ENCODE measurements at regions not wholly inside any gene's neighbourhood (a gene's known extent, or its start where the extent isn't known, plus 50 kb on each side); places are given as distances from the start of the nearest gene placed in this dataset.
"Not testable (repeated sequence)": the region's sequence is repeated elsewhere in the genome, so short reads cannot be mapped to it uniquely, and the experiment has no call there.

- CTCF ChIA-PET, result no interaction called here
- Histone ChIP-seq H3K9me3 (ENCODE audit: control extremely low read depth in 1 of 3, control insufficient read depth in 2 of 3, insufficient read depth in 1 of 3, low read length in 2 of 3) (no peaks in the 10 kb centered on the region), H3K27me3 (replicated peaks in 1 of 4; ENCODE audit: control extremely low read depth in 1 of 4, control insufficient read depth in 3 of 4, insufficient read depth in 4 of 4, low read length in 3 of 4) (no peaks in the 10 kb centered on the region), H3K9ac (ENCODE audit: low read length) (no peak overlapping the region), H3K79me2 (ENCODE audit: control insufficient read depth, insufficient read depth, low read length) (no peaks in the 10 kb centered on the region), H3K4me3 (ENCODE audit: control extremely low read depth in 1 of 5, extremely low read depth in 1 of 5, insufficient read depth in 1 of 5, low read depth in 2 of 5, low read length in 4 of 5) (no peak overlapping the region), H3K4me2 (replicated peaks; ENCODE audit: low read depth, low read length, poor library complexity, severe bottlenecking) (no peak overlapping the region), H3K27ac (ENCODE audit: low read length in 2 of 2) (no peak overlapping the region), H2AFZ (ENCODE audit: insufficient read depth, low read depth, low read length, poor library complexity, severe bottlenecking) (no peak overlapping the region), H4K20me1 (ENCODE audit: control insufficient read depth, insufficient read depth, low read length, poor library complexity, severe bottlenecking) (no peaks in the 10 kb centered on the region), H3K4me1 (ENCODE audit: control insufficient read depth in 2 of 2, insufficient read depth in 2 of 2, low read length in 2 of 2) (no peaks in the 10 kb centered on the region), H3K36me3 (replicated peaks in 1 of 2; ENCODE audit: control extremely low read depth in 1 of 2, control insufficient read depth in 1 of 2, extremely low read depth in 1 of 2, insufficient read depth in 2 of 2, low read length in 1 of 2) (no peaks in the 10 kb centered on the region)
- Mint-ChIP-seq H3K27ac (no peak overlapping the region), H3K4me1 (no peaks in the 10 kb centered on the region), H3K27me3 (no peaks in the 10 kb centered on the region), H3K9me3 (ENCODE audit: insufficient read depth) (no peaks in the 10 kb centered on the region), H3K4me3 (no peak overlapping the region)
- DNase-seq (no peak), ATAC-seq (ENCODE audit: low read depth) (no peak)
- no CpG with 5 or more reads among the region's 1 CpG for WGBS (ENCODE audit: insufficient coverage)
- TF ChIP-seq CTCF (IDR thresholded peaks at IDR 0.05) (no peak), EZH2 (IDR thresholded peaks at IDR 0.05; ENCODE audit: borderline replicate concordance, insufficient read depth, low read depth, low read length, poor library complexity, severe bottlenecking) (no peak)
- POLR2A ChIA-PET, result no interaction called here
- intact Hi-C loops (cut with micrococcal nuclease), result no loop called here
Measured at GRCh38 chr5:124103671-124104070, 591.7 kb downstream of the CSNK1G3 start.

- DNase-seq; ATAC-seq (ENCODE audit: low read depth); H3K9me3 ChIP-seq (ENCODE audit: control extremely low read depth in 1 of 3, control insufficient read depth in 2 of 3, insufficient read depth in 1 of 3, low read length in 2 of 3); H4K20me1 ChIP-seq (ENCODE audit: control insufficient read depth, insufficient read depth, low read length, poor library complexity, severe bottlenecking); H2AFZ ChIP-seq (ENCODE audit: insufficient read depth, low read depth, low read length, poor library complexity, severe bottlenecking); H3K27ac Mint-ChIP-seq; H3K79me2 ChIP-seq (ENCODE audit: control insufficient read depth, insufficient read depth, low read length); CTCF ChIA-PET; intact Hi-C loops (cut with micrococcal nuclease); H3K4me1 Mint-ChIP-seq; POLR2A ChIA-PET; H3K27me3 ChIP-seq (replicated peaks in 1 of 4; ENCODE audit: control extremely low read depth in 1 of 4, control insufficient read depth in 3 of 4, insufficient read depth in 4 of 4, low read length in 3 of 4); H3K4me3 ChIP-seq (ENCODE audit: control extremely low read depth in 1 of 5, extremely low read depth in 1 of 5, insufficient read depth in 1 of 5, low read depth in 2 of 5, low read length in 4 of 5); H3K27ac ChIP-seq (ENCODE audit: low read length in 2 of 2); H3K4me3 Mint-ChIP-seq; H3K4me1 ChIP-seq (ENCODE audit: control insufficient read depth in 2 of 2, insufficient read depth in 2 of 2, low read length in 2 of 2); H3K9ac ChIP-seq (ENCODE audit: low read length); H3K36me3 ChIP-seq (replicated peaks in 1 of 2; ENCODE audit: control extremely low read depth in 1 of 2, control insufficient read depth in 1 of 2, extremely low read depth in 1 of 2, insufficient read depth in 2 of 2, low read length in 1 of 2); H3K9me3 Mint-ChIP-seq (ENCODE audit: insufficient read depth); H3K27me3 Mint-ChIP-seq; H3K4me2 ChIP-seq (replicated peaks; ENCODE audit: low read depth, low read length, poor library complexity, severe bottlenecking): not testable (repeated sequence)
- WGBS (ENCODE audit: insufficient coverage), result 100% methylated on average over 4 of the region's 5 CpGs
Measured at GRCh38 chr5:124103056-124103455, 591.1 kb downstream of the CSNK1G3 start.
